NCI-H510A treated with DMSO at 0.1 percent for 48 hours (cell line): ENCODE measurements at regions not wholly inside any gene's neighbourhood (a gene's known extent, or its start where the extent isn't known, plus 50 kb on each side); places are given as distances from the start of the nearest gene placed in this dataset.
A peak's percentile ranks its signal among the peaks of the same experiment; 100 is the strongest.
"Not testable (repeated sequence)": the region's sequence is repeated elsewhere in the genome, so short reads cannot be mapped to it uniquely, and the experiment has no call there.

ENCODE experiments used
- DNase-seq: peaks from one replicate; lab custom pipeline; 2025; lab: John Stamatoyannopoulos, UW

GRCh38 chr18:41134426-41134825 lies 820.6 kb upstream of the PIK3C3 start:
- DNase-seq = no peak

DNA sequence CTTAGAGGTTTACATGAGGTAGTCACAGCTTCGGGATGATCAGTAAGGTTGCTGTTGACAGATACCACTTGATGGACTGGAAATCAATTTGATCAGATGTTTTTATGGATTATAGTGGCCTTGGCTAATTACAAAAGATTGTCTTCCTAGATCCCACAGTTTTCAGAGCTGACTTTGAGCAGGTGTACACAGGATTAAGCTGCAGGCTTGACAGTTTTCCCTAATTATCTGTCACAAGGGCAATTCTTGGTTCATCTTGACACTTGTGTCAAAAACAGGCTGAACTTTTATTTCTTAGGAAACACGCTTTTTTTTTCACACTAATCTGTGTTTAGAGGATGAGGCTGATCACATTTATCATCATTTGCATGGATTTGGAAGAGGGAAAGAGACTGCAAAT lies 824.0 kb upstream of the PIK3C3 start:
- no peak for DNase-seq

GRCh38 chr18:41128545-41128944 lies 826.5 kb upstream of the PIK3C3 start:
- DNase-seq = no peak

DNA sequence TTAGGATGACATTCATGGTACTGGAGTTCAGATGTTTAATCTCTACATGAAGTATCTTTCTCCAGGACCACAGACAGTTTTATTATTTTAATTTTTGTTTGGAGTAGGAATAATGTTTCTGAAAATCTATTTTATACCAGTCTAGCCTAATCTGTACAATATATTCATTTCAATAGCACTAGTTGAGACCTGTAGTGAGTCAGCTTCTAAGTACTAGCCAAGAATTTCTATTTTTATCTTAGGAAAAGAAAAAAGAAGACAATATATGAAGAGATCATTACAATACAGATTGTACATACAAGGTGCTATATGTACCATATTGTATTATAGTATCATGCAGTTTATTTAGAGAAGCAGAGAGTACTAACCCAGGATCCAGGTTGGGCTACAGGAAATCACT lies 826.9 kb upstream of the PIK3C3 start:
- DNase-seq = no peak

- DNase-seq = no peak
Measured at GRCh38 chr18:41126541-41127235, 828.3 kb upstream of the PIK3C3 start.

DNA sequence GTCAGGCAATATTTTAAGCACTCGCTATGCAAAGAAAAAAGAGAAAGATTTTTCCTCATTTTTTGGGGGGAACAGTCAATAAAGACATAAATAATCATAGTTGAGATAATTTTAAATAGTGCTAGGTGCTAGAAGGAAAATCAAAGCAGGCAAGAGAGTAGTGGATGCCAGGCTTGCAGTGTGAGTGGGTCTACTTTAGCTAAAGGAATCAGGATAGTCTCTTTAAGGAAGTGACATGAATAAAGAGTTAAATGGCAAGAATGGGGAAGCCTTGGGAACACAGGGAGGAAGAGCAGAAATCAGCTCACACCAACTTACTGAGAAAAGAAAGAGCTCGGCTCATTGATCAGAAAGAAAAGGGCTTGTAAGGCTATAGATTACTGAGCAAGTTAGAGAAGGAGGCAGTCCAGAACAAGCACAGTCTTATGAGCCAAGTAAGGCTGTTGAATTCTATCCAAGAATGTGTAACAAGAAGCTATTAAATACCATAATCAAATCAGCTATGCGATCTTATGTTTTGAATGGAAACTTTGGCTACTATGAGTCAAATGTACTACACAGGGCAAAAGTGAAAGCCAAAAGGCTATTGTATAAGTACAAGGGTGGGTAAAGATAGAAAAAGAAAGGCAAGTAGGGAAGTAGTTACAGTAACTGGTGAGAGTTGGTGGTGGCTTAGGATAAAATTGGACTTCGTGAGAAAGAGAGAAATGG lies 833.8 kb upstream of the PIK3C3 start:
- DNase-seq = no peak

DNA sequence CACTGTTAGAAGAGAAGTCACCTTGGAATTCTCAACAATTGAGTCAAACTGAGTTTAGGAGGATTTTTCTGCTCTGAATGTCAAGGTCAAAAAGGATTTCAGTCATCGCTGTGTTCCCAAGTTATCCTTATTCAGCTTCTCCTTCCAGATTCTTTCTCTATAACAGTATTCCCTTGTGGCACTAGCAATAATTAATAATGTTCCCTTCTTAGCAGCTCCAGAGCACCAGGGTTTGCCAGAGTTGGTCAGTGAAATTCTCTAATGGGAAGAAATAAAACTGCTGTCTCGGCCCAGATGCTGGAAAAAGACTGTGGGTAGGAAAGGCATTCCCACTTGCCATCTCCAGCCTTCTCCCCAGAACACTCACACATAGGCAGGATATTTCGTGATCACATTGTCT lies 836.0 kb upstream of the PIK3C3 start:
- DNase-seq = no peak

DNA sequence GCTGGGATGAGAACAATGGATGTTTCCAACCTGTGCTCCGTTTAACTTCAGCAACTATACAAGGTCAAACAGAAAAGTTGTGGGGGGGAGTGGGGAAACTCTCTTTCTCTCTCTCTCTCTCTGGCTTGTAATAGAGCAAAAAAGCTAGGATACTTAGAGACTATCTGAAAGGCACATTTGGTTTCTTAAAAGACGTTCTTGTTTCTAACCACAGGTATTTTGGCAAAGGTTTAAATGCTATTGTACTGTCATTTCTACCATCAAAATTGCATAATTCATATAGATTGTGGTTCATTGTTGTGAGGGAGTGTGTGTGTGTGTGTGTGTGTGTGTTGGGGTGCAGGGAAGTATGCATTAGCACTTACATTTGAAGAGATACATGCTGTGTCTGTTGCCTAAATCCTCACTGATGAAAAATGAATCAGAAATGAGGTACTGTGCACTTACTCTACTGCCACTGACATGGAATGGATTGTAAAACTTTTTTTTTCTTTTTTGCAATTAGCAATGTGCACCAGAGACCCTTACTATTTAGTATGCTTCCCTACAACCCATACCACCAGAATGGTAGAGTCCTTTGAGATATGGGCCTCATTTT lies 841.0 kb upstream of the PIK3C3 start:
- no peak for DNase-seq

- no peak for DNase-seq
Measured at GRCh38 chr18:41099451-41099850, 855.6 kb upstream of the PIK3C3 start.

DNA sequence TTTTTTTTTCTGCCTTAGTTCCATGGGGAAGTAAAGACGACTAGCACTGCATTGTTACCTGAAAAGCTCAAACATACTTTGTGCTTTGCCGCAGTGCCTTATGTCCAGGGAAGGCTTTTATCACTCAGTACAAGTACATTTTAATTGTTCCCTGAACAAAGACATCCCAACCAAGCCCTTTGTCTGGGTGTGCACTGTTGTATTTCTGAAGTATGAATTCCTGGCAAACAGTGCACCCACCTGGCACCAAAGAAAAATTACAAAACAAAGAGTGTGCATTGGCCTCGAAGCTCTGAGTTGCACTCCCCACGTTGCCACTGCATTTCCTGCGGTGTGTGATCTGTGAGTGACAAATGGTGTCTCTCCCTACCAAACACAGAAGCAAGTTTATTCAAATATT lies 858.5 kb upstream of the PIK3C3 start:
- DNase-seq = peak; percentile 55

GRCh38 chr18:41077076-41077475 lies 878.0 kb upstream of the PIK3C3 start:
- DNase-seq = no peak

DNA sequence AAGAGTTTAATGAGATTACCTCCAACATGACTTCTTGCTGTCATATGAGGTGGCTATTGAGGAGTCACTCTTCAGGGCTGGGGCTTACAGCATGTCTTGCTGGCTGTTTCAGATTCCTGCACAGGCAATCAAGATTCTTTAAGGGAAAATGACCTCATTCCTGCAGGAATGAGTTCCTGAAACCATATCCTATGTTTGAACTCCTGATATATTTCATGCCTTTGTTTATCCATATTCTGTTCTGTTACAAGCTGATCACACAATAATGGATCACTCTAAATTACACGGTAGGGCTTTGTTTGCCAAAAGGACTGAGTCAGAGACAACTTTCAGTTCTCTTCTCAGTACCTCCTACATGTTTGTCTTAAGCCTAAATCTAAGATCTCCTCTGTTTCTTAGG lies 879.8 kb upstream of the PIK3C3 start:
- DNase-seq = no peak

DNA sequence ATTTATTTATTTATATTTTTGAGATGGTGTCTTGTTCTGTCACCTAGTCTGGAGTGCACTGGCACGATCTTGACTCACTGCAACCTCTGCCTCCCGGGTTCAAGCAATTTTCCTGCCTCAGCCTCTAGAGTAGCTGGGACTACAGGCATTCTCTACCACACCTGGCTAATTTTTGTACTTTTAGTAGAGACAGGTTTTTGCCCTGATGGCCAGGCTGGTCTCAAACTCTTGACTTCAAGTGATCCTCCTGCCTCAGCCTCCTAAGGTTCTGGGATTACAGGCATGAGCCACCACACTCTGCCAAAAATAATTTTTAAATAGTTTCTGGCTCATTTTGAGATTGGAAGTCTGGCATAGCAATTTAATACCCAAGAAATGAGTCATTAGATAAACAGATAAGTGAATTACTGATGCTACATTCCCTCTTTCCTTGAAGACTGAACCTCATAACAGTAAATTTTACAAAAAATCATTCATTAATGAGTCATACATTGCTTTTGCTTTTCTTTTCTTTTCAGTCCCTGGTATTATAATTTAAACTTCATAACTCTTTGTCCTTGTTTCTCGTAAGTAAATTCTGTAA lies 881.6 kb upstream of the PIK3C3 start:
- no peak for DNase-seq

GRCh38 chr18:41072946-41073345 lies 882.1 kb upstream of the PIK3C3 start:
- no peak for DNase-seq

DNA sequence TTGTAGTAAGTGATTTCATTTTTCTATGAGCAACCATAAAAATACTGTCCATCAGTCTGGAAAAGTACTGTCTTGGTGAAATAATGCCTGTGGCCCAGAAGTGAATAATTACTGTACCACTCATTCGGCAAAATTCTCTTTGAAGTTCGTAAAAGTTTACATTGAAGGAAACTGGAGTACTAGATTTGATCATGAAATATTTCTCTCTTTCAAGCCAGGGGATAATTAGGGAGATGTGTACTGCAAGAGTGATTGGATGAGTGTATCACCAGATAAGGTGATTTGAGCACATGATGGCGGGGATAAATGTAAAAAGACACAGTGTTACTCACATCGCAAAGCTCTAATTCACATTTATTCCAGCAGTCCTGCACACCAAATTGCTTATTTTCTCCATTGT lies 883.2 kb upstream of the PIK3C3 start:
- no peak for DNase-seq

DNA sequence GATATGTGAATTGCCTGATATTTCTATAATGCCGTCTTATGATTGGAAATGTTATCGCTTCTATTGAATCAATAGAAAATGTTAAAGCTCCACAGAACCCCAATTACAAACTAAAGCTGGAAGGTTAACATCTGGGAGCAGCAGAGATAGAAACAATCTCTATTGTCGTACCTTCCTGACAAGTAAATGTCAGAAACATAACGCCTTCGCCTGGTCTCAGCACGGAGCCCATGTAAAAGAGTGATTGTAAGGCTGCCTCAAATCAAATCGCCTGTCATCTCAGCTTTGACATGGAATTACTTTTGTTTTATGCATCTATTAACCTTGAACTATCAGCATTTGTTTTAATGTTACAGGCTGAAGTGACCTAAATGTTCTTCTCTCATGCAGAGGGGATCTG lies 885.9 kb upstream of the PIK3C3 start:
- DNase-seq = no peak

- no peak for DNase-seq
Measured at GRCh38 chr18:41064916-41065315, 890.1 kb upstream of the PIK3C3 start.

DNA sequence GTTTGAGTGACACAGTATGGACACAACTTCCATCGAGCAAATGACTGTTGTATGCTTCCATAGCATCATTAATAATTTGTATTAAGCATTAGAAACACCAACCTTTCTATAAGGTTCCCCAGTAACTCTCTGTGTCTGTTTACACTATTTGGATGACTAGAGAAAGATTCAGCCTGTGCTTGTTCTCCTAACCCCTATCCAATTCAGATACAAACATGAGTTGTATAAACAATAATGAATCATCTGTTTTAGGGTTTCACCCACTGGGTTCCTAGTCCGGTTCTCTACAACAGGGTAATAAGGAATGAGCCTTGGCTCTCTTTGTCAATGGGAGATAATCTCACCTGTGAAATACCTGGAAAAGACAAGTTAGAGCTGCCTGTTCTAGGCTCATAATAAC lies 894.1 kb upstream of the PIK3C3 start:
- no peak for DNase-seq

GRCh38 chr18:41059126-41059415 lies 896.0 kb upstream of the PIK3C3 start:
- DNase-seq = no peak

GRCh38 chr18:41058351-41059125 lies 896.5 kb upstream of the PIK3C3 start:
- DNase-seq = no peak

DNA sequence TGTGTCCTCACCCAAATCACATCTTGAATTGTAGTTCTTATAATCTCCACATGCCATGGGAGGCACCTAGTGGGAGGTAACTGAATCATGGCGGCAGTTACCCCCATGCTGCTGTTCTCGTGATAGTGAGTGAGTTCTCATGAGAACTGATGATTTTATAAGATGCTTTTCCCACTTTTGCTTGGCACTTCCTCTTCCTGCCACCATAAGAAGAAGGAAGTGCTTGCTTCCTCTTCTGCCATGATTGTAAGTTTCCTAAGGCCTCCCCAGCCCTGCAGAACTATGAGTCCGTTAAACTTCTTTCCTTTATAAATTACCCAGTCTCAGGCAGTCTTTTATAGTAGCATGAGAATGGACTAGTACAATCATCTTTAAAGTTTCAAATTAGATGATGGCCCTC lies 902.4 kb upstream of the PIK3C3 start:
- no peak for DNase-seq

DNA sequence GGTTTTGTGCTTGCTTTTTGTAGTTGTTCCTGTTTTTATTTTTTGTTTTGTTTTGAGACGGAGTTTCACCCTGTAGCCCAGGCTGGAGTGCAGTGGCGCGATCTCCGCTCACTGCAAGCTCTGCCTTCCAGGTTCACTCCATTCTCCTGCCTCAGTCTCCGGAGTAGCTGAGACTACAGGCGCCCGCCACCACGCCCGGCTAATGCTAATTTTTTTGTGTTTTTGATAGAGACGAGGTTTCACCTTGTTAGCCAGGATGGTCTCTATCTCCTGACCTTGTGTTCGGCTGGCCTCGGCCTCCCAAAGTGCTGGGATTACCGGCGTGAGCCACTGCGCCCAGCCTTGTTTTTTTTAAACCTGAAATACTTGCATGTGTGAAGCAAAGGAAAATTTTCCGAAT lies 908.8 kb upstream of the PIK3C3 start:
- DNase-seq = not testable (repeated sequence)

DNA sequence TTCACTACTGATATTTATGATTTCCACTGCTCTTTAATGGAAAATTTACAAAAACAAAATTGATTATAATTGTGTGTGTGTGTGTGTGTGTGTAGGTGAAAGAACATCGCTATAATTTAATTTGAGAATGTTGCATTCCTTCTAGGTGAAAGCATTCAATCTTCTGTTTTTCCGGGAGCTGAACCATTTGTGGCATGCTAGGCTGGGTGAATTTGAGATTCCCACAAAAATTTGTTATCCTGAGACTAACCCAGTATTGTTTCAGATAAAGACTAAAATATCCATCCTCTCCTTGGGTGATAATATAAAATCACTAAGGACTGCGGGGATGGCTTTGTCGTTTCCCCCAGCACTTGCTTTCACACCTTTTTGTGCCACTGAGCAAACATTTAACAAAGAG lies 911.2 kb upstream of the PIK3C3 start:
- DNase-seq = no peak
